ENCODE measurements at regions not wholly inside any gene's neighbourhood (a gene's known extent, or its start where the extent isn't known, plus 50 kb on each side); places are given as distances from the start of the nearest gene placed in this dataset.

GRCh38 chr5:58156361-58156760 is 303.5 kb downstream of the PLK2 start:
- no peak for DNase-seq
- Histone ChIP-seq H3K4me2 (ENCODE audit: low read length) (no peak overlapping the region), H2BK15ac (replicated peaks; ENCODE audit: low read depth) (no peak overlapping the region), H3K27me3 (ENCODE audit: insufficient read depth, low read length, poor library complexity) (no peaks in the 10 kb centered on the region), H3K27ac (ENCODE audit: low read depth, low read length) (no peak overlapping the region), H3K23ac (ENCODE audit: low read length) (no peak overlapping the region), H3K79me2 (ENCODE audit: control insufficient read depth, insufficient read depth, low read length) (no peaks in the 10 kb centered on the region), H3K36me3 (ENCODE audit: control insufficient read depth, insufficient read depth, low read length) (no peaks in the 10 kb centered on the region), H4K8ac (ENCODE audit: low read depth, low read length) (no peak overlapping the region), H2AK5ac (ENCODE audit: low read length) (no peak overlapping the region), H3K56ac (ENCODE audit: low read length) (no peak overlapping the region), H3K4ac (ENCODE audit: low read depth, low read length) (no peak overlapping the region), H3K9ac (ENCODE audit: low read length) (no peak overlapping the region), H3K4me1 (ENCODE audit: control insufficient read depth, low read depth, low read length) (no peaks in the 10 kb centered on the region), H3K4me3 (ENCODE audit: low read length) (no peak overlapping the region), H3K79me1 (ENCODE audit: low read length) (no peaks in the 10 kb centered on the region), H4K5ac (ENCODE audit: low read length) (no peak overlapping the region), H3K18ac (ENCODE audit: low read length) (no peak overlapping the region), H2BK5ac (ENCODE audit: low read length) (no peak overlapping the region), H2BK120ac (ENCODE audit: low read depth, low read length) (no peak overlapping the region)
- no CpG with 5 or more reads among the region's 6 CpGs for WGBS (ENCODE audit: extremely low coverage, insufficient coverage, low lambda C conversion rate)

DNA sequence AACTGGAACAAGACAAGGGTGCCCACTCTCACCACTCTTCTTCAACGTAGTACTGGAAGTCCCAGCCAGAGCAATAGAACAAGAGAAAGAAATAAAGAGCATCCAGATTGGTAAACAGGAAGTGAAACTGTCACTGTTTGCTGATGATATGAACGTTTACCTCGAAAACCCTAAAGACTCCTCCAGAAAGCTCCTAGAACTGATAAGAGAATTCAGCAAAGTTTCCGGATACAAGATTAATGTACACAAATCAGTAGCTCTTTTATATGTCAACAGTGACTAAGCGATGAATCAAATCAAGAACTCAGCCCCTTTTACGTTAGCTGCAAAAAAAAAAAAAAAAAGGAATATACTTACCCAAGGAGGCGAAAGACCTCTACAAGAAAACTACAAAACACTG is 306.6 kb downstream of the PLK2 start:
- no peak overlapping the region for H2BK120ac ChIP-seq (ENCODE audit: low read depth, low read length)
- H3K27ac ChIP-seq (ENCODE audit: low read depth, low read length) = no peak overlapping the region
- H2BK15ac ChIP-seq (replicated peaks; ENCODE audit: low read depth) = no peak overlapping the region
- no peaks in the 10 kb centered on the region for H3K79me2 ChIP-seq (ENCODE audit: control insufficient read depth, insufficient read depth, low read length)
- WGBS (ENCODE audit: extremely low coverage, insufficient coverage, low lambda C conversion rate) = no CpG with 5 or more reads among the region's 7 CpGs
- no peaks in the 10 kb centered on the region for H3K79me1 ChIP-seq (ENCODE audit: low read length)
- no peaks in the 10 kb centered on the region for H3K27me3 ChIP-seq (ENCODE audit: insufficient read depth, low read length, poor library complexity)
- H3K23ac ChIP-seq (ENCODE audit: low read length) = no peak overlapping the region
- no peaks in the 10 kb centered on the region for H3K36me3 ChIP-seq (ENCODE audit: control insufficient read depth, insufficient read depth, low read length)
- H4K5ac ChIP-seq (ENCODE audit: low read length) = no peak overlapping the region
- no peak for DNase-seq
- H3K4me1 ChIP-seq (ENCODE audit: control insufficient read depth, low read depth, low read length) = no peaks in the 10 kb centered on the region
- H3K18ac ChIP-seq (ENCODE audit: low read length) = no peak overlapping the region
- no peak overlapping the region for H3K56ac ChIP-seq (ENCODE audit: low read length)
- H4K8ac ChIP-seq (ENCODE audit: low read depth, low read length) = no peak overlapping the region
- H2AK5ac ChIP-seq (ENCODE audit: low read length) = no peak overlapping the region
- H2BK5ac ChIP-seq (ENCODE audit: low read length) = no peak overlapping the region
- H3K4me3 ChIP-seq (ENCODE audit: low read length) = no peak overlapping the region
- no peak overlapping the region for H3K4ac ChIP-seq (ENCODE audit: low read depth, low read length)
- H3K9ac ChIP-seq (ENCODE audit: low read length) = no peak overlapping the region
- H3K4me2 ChIP-seq (ENCODE audit: low read length) = no peak overlapping the region

- H3K79me2 ChIP-seq (ENCODE audit: control insufficient read depth, insufficient read depth, low read length) = no peaks in the 10 kb centered on the region
- no peaks in the 10 kb centered on the region for H3K27me3 ChIP-seq (ENCODE audit: insufficient read depth, low read length, poor library complexity)
- no peaks in the 10 kb centered on the region for H3K36me3 ChIP-seq (ENCODE audit: control insufficient read depth, insufficient read depth, low read length)
- H2BK5ac ChIP-seq (ENCODE audit: low read length) = no peak overlapping the region
- H3K4me1 ChIP-seq (ENCODE audit: control insufficient read depth, low read depth, low read length) = no peaks in the 10 kb centered on the region
- DNase-seq = no peak
- H3K4ac ChIP-seq (ENCODE audit: low read depth, low read length) = no peak overlapping the region
- H2BK15ac ChIP-seq (replicated peaks; ENCODE audit: low read depth) = no peak overlapping the region
- WGBS (ENCODE audit: extremely low coverage, insufficient coverage, low lambda C conversion rate) = no CpG with 5 or more reads among the region's 1 CpG
- no peak overlapping the region for H2AK5ac ChIP-seq (ENCODE audit: low read length)
- no peak overlapping the region for H2BK120ac ChIP-seq (ENCODE audit: low read depth, low read length)
- no peak overlapping the region for H3K9ac ChIP-seq (ENCODE audit: low read length)
- no peak overlapping the region for H3K23ac ChIP-seq (ENCODE audit: low read length)
- no peak overlapping the region for H4K8ac ChIP-seq (ENCODE audit: low read depth, low read length)
- H4K5ac ChIP-seq (ENCODE audit: low read length) = no peak overlapping the region
- no peak overlapping the region for H3K27ac ChIP-seq (ENCODE audit: low read depth, low read length)
- no peak overlapping the region for H3K18ac ChIP-seq (ENCODE audit: low read length)
- no peak overlapping the region for H3K56ac ChIP-seq (ENCODE audit: low read length)
- H3K4me2 ChIP-seq (ENCODE audit: low read length) = no peak overlapping the region
- H3K79me1 ChIP-seq (ENCODE audit: low read length) = no peaks in the 10 kb centered on the region
- H3K4me3 ChIP-seq (ENCODE audit: low read length) = no peak overlapping the region
These were observed 308.5 kb downstream of the PLK2 start for GRCh38 chr5:58151414-58151813.

GRCh38 chr5:58150926-58151325 is 309.0 kb downstream of the PLK2 start:
- no peak overlapping the region for H3K18ac ChIP-seq (ENCODE audit: low read length)
- WGBS (ENCODE audit: extremely low coverage, insufficient coverage, low lambda C conversion rate) = no CpG with 5 or more reads among the region's 2 CpGs
- H3K9ac ChIP-seq (ENCODE audit: low read length) = no peak overlapping the region

GRCh38 chr5:58149746-58150145 is 310.1 kb downstream of the PLK2 start:
- no peak for DNase-seq
- Histone ChIP-seq H3K23ac (ENCODE audit: low read length) (no peak overlapping the region), H3K56ac (ENCODE audit: low read length) (no peak overlapping the region), H2BK120ac (ENCODE audit: low read depth, low read length) (no peak overlapping the region), H3K4me3 (ENCODE audit: low read length) (no peak overlapping the region), H3K27me3 (ENCODE audit: insufficient read depth, low read length, poor library complexity) (no peaks in the 10 kb centered on the region), H3K36me3 (ENCODE audit: control insufficient read depth, insufficient read depth, low read length) (no peaks in the 10 kb centered on the region), H3K27ac (ENCODE audit: low read depth, low read length) (no peak overlapping the region), H3K4ac (ENCODE audit: low read depth, low read length) (no peak overlapping the region), H2BK15ac (replicated peaks; ENCODE audit: low read depth) (no peak overlapping the region), H3K18ac (ENCODE audit: low read length) (no peak overlapping the region), H4K5ac (ENCODE audit: low read length) (no peak overlapping the region), H3K9ac (ENCODE audit: low read length) (no peak overlapping the region), H3K79me2 (ENCODE audit: control insufficient read depth, insufficient read depth, low read length) (no peaks in the 10 kb centered on the region), H2BK5ac (ENCODE audit: low read length) (no peak overlapping the region), H3K79me1 (ENCODE audit: low read length) (no peaks in the 10 kb centered on the region), H3K4me1 (ENCODE audit: control insufficient read depth, low read depth, low read length) (no peaks in the 10 kb centered on the region), H3K4me2 (ENCODE audit: low read length) (no peak overlapping the region), H2AK5ac (ENCODE audit: low read length) (no peak overlapping the region), H4K8ac (ENCODE audit: low read depth, low read length) (no peak overlapping the region)
- no CpG with 5 or more reads among the region's 4 CpGs for WGBS (ENCODE audit: extremely low coverage, insufficient coverage, low lambda C conversion rate)

More at GRCh38 chr5:58150926-58151325, 309.0 kb downstream of the PLK2 start:
- no peak overlapping the region for H4K5ac ChIP-seq (ENCODE audit: low read length)
- no peak overlapping the region for H4K8ac ChIP-seq (ENCODE audit: low read depth, low read length)
- no peaks in the 10 kb centered on the region for H3K79me1 ChIP-seq (ENCODE audit: low read length)
- H3K27me3 ChIP-seq (ENCODE audit: insufficient read depth, low read length, poor library complexity) = no peaks in the 10 kb centered on the region
- no peak overlapping the region for H3K4ac ChIP-seq (ENCODE audit: low read depth, low read length)
- H3K27ac ChIP-seq (ENCODE audit: low read depth, low read length) = no peak overlapping the region
- H3K56ac ChIP-seq (ENCODE audit: low read length) = no peak overlapping the region
- H3K4me2 ChIP-seq (ENCODE audit: low read length) = no peak overlapping the region
- H2AK5ac ChIP-seq (ENCODE audit: low read length) = no peak overlapping the region
- H3K23ac ChIP-seq (ENCODE audit: low read length) = no peak overlapping the region
- no peak for DNase-seq
- H3K4me1 ChIP-seq (ENCODE audit: control insufficient read depth, low read depth, low read length) = no peaks in the 10 kb centered on the region
- H2BK120ac ChIP-seq (ENCODE audit: low read depth, low read length) = no peak overlapping the region
- no peak overlapping the region for H3K4me3 ChIP-seq (ENCODE audit: low read length)
- no peak overlapping the region for H2BK5ac ChIP-seq (ENCODE audit: low read length)
- H3K36me3 ChIP-seq (ENCODE audit: control insufficient read depth, insufficient read depth, low read length) = no peaks in the 10 kb centered on the region
- H3K79me2 ChIP-seq (ENCODE audit: control insufficient read depth, insufficient read depth, low read length) = no peaks in the 10 kb centered on the region
- H2BK15ac ChIP-seq (replicated peaks; ENCODE audit: low read depth) = no peak overlapping the region

DNA sequence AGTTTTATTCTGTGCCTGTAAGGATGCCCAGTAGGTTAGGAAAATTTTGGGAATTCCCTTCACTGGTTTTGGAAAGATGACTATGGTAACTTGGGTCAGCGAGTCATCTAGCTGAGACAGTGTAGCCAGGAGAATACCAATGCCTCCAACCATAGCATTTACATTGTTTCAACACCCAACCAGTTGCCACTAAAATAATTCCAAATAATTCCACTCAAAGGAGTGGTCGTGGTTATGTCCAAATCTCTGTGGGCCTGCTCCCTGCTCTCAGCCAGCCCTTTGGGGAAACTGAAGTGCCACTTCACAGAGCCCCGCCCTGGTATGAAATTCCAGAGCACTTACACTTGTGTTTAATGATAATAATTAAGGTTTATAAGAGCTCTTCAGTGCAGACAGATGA is 310.5 kb downstream of the PLK2 start:
- H3K4me1 ChIP-seq (ENCODE audit: control insufficient read depth, low read depth, low read length) = no peaks in the 10 kb centered on the region
- H3K36me3 ChIP-seq (ENCODE audit: control insufficient read depth, insufficient read depth, low read length) = no peaks in the 10 kb centered on the region
- no CpG with 5 or more reads among the region's 3 CpGs for WGBS (ENCODE audit: extremely low coverage, insufficient coverage, low lambda C conversion rate)
- H2BK120ac ChIP-seq (ENCODE audit: low read depth, low read length) = no peak overlapping the region
- no peak overlapping the region for H3K56ac ChIP-seq (ENCODE audit: low read length)
- no peak overlapping the region for H4K5ac ChIP-seq (ENCODE audit: low read length)
- no peak overlapping the region for H2BK15ac ChIP-seq (replicated peaks; ENCODE audit: low read depth)
- no peak overlapping the region for H4K8ac ChIP-seq (ENCODE audit: low read depth, low read length)
- no peak overlapping the region for H3K4ac ChIP-seq (ENCODE audit: low read depth, low read length)
- no peak for DNase-seq
- H3K27me3 ChIP-seq (ENCODE audit: insufficient read depth, low read length, poor library complexity) = no peaks in the 10 kb centered on the region
- H2BK5ac ChIP-seq (ENCODE audit: low read length) = no peak overlapping the region
- H3K79me2 ChIP-seq (ENCODE audit: control insufficient read depth, insufficient read depth, low read length) = no peaks in the 10 kb centered on the region
- H3K18ac ChIP-seq (ENCODE audit: low read length) = no peak overlapping the region
- no peak overlapping the region for H3K27ac ChIP-seq (ENCODE audit: low read depth, low read length)
- no peak overlapping the region for H3K23ac ChIP-seq (ENCODE audit: low read length)
- no peak overlapping the region for H3K4me2 ChIP-seq (ENCODE audit: low read length)
- H3K9ac ChIP-seq (ENCODE audit: low read length) = no peak overlapping the region
- no peaks in the 10 kb centered on the region for H3K79me1 ChIP-seq (ENCODE audit: low read length)
- no peak overlapping the region for H2AK5ac ChIP-seq (ENCODE audit: low read length)
- H3K4me3 ChIP-seq (ENCODE audit: low read length) = no peak overlapping the region
